ENCODE measurements at regions not wholly inside any gene's neighbourhood (a gene's known extent, or its start where the extent isn't known, plus 50 kb on each side); places are given as distances from the start of the nearest gene placed in this dataset.

DNA sequence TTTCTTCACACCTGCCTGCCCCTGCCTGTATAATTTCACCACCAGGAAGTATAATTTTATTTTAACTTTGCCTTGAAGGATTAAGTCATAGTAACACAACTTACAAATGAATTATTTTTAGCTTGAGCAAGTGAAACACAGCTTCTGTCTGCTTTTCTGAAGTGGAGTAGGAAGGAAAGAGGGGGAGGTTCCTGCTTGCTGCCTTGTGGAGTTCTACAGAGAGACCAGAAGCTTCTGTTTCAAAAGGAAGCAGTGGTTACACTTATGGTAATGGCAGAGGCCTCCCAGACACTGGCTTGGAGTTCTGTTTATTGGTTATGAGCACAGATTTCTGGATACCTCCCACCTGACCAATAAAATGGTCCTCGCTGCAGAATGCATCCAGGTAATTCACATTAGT is 159.6 kb downstream of the TMEM200A start:
- TF ChIP-seq EZH2 (IDR thresholded peaks at IDR 0.05; ENCODE audit: borderline replicate concordance, low read depth, low read length, severe bottlenecking) = no peak
- TF ChIP-seq, protein P1, sequence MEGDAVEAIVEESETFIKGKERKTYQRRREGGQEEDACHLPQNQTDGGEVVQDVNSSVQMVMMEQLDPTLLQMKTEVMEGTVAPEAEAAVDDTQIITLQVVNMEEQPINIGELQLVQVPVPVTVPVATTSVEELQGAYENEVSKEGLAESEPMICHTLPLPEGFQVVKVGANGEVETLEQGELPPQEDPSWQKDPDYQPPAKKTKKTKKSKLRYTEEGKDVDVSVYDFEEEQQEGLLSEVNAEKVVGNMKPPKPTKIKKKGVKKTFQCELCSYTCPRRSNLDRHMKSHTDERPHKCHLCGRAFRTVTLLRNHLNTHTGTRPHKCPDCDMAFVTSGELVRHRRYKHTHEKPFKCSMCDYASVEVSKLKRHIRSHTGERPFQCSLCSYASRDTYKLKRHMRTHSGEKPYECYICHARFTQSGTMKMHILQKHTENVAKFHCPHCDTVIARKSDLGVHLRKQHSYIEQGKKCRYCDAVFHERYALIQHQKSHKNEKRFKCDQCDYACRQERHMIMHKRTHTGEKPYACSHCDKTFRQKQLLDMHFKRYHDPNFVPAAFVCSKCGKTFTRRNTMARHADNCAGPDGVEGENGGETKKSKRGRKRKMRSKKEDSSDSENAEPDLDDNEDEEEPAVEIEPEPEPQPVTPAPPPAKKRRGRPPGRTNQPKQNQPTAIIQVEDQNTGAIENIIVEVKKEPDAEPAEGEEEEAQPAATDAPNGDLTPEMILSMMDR (IDR thresholded peaks at IDR 0.05; ENCODE audit: borderline replicate concordance, extremely low read depth, low read length, poor library complexity, severe bottlenecking) = no peak
